PC-9 (cell line): ENCODE measurements at regions not wholly inside any gene's neighbourhood (a gene's known extent, or its start where the extent isn't known, plus 50 kb on each side); places are given as distances from the start of the nearest gene placed in this dataset.
A peak's percentile ranks its signal among the peaks of the same experiment; 100 is the strongest.
"Not testable (repeated sequence)": the region's sequence is repeated elsewhere in the genome, so short reads cannot be mapped to it uniquely, and the experiment has no call there.

ENCODE experiments used
- BruUV-seq: library from RNA; stranded (reverse); fragments of 400-500 nt; replicated peaks from 2 replicates; lab custom pipeline; 2021; lab: Mats Ljungman, UMichigan
- CTCF ChIA-PET: fragments of 300-600 bp; sonication (Branson Sonifier 250); formaldehyde crosslinking; loops from one replicate; lab custom pipeline; 2022; ENCODE audit warnings: antibody characterized with exemption; lab: Charles Lee
- POLR2A ChIA-PET: fragments of 300-600 bp; sonication (Branson Sonifier 250); formaldehyde crosslinking; loops from one replicate; lab custom pipeline; 2022; ENCODE audit warnings: antibody characterized with exemption; ENCODE audit not compliant: unreplicated experiment; lab: Charles Lee
- DNase-seq, 2 experiments: peaks; one replicate each; pipeline versions ENCODE4 v3.0.0 to v3.0.0-alpha.2; 2015 to 2022; ENCODE audit warnings: mixed read lengths in 1 of 2
- H2AFZ ChIP-seq: fragments of 200-600 bp; sonication (generic); 2 replicates; pipeline ENCODE4 v1.8.1; 2017; ENCODE audit warnings: antibody characterized with exemption
- H3F3A ChIP-seq: fragments of 200-600 bp; sonication (generic); 2 replicates; pipeline ENCODE4 v1.8.1; 2017; ENCODE audit warnings: antibody characterized with exemption, mild to moderate bottlenecking, low read depth; ENCODE audit not compliant: insufficient read depth
- H3K27ac ChIP-seq: fragments of 200-600 bp; sonication (generic); 2 replicates; pipeline ENCODE4 v1.6.1; 2016; ENCODE audit warnings: mixed run types
- H3K27me3 ChIP-seq: fragments of 200-600 bp; sonication (generic); 2 replicates; pipeline ENCODE4 v1.6.1; 2016; ENCODE audit warnings: low read depth, mixed run types; ENCODE audit not compliant: insufficient read depth
- H3K36me3 ChIP-seq: fragments of 200-600 bp; sonication (generic); 2 replicates; pipeline ENCODE4 v1.6.1; 2016; ENCODE audit warnings: low read depth, mixed run types
- H3K4me1 ChIP-seq: fragments of 200-600 bp; sonication (generic); replicated peaks from 2 replicates; pipeline ENCODE4 v1.6.1; 2016; ENCODE audit warnings: mixed run types; ENCODE audit not compliant: insufficient read depth
- H3K4me2 ChIP-seq: fragments of 200-600 bp; sonication (generic); 2 replicates; pipeline ENCODE4 v1.6.1; 2017; ENCODE audit warnings: mixed run types
- H3K4me3 ChIP-seq: fragments of 200-600 bp; sonication (generic); 2 replicates; pipeline ENCODE4 v1.6.1; 2016; ENCODE audit warnings: mixed run types
- H3K79me2 ChIP-seq: fragments of 200-600 bp; sonication (generic); 2 replicates; pipeline ENCODE4 v1.6.1; 2017; ENCODE audit warnings: low read depth, mixed run types
- H3K9me2 ChIP-seq: fragments of 200-600 bp; sonication (generic); 2 replicates; pipeline ENCODE4 v1.8.1; 2017; ENCODE audit warnings: mild to moderate bottlenecking; ENCODE audit not compliant: insufficient read depth
- H3K9me3 ChIP-seq: fragments of 200-600 bp; sonication (generic); 2 replicates; pipeline ENCODE4 v1.8.1; 2016; ENCODE audit warnings: low read depth; ENCODE audit not compliant: insufficient read depth
- H4K20me1 ChIP-seq: fragments of 200-600 bp; sonication (generic); 2 replicates; pipeline ENCODE4 v1.8.1; 2017; ENCODE audit not compliant: insufficient read depth
- EZH2 ChIP-seq: fragments of 200-600 bp; sonication (generic); IDR thresholded peaks from 2 replicates; pipeline ENCODE4 v1.8.0; 2017; ENCODE audit warnings: antibody characterized with exemption, low read depth
- intact Hi-C: fragments of 100-400 bp; cut with micrococcal nuclease; formaldehyde crosslinking; loops from one replicate; pipeline ENCODE4 v1.10.0; 2022; ENCODE audit not compliant: unreplicated experiment
- TF ChIP-seq, protein P1 (sequence below): fragments of 200-600 bp; sonication (generic); conservative IDR thresholded peaks from 2 replicates; pipeline ENCODE4 v1.6.1; 2017; ENCODE audit warnings: mixed run types, antibody characterized with exemption, mild to moderate bottlenecking, moderate library complexity

DNA sequence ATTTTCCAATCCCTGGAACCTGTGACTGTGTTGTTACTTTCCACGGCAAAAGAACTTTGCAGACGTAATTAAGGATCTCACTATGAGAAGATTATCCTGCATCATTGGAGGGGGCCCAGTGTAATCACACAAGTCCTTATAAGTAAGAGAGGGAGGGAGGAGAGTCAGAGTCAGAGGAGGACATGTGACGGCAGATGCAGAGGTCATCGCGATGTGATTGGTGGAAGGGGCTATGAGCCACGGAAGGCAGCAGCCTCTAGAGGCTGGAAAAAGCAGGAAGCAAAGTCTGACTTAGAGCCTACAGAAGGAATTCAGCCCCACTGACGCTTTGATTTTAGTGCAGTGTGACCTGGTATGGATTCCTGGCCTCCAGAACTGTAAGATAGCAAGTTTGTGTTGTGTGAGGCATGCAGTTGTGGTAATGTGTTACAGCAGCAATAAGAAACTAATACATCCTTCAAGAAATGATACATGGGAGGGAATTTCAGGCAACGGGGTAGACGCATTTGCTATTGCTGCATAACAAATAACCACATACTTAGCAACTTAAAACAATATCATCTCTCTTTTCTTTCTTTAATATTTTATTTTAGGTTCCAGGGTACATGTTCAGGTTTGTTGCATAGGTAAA is 112.7 kb upstream of the SERPINE2 start:
- Histone ChIP-seq H3F3A (peaks cover 22% of the 10 kb centered on the region), H3K79me2 (no peaks in the 10 kb centered on the region), H3K4me3 (no peak overlapping the region), H4K20me1 (no peaks in the 10 kb centered on the region), H3K9me2 (no peaks in the 10 kb centered on the region), H3K9me3 (no peaks in the 10 kb centered on the region), H3K4me2 (peak overlapping the region; percentile 39), H3K36me3 (no peaks in the 10 kb centered on the region), H3K27me3 (no peaks in the 10 kb centered on the region), H2AFZ (no peak overlapping the region), H3K27ac (no peak overlapping the region), H3K4me1 (peaks cover 38% of the 10 kb centered on the region)
- no peak for DNase-seq
- intact Hi-C loops: no loop called here
- TF ChIP-seq, protein P1, sequence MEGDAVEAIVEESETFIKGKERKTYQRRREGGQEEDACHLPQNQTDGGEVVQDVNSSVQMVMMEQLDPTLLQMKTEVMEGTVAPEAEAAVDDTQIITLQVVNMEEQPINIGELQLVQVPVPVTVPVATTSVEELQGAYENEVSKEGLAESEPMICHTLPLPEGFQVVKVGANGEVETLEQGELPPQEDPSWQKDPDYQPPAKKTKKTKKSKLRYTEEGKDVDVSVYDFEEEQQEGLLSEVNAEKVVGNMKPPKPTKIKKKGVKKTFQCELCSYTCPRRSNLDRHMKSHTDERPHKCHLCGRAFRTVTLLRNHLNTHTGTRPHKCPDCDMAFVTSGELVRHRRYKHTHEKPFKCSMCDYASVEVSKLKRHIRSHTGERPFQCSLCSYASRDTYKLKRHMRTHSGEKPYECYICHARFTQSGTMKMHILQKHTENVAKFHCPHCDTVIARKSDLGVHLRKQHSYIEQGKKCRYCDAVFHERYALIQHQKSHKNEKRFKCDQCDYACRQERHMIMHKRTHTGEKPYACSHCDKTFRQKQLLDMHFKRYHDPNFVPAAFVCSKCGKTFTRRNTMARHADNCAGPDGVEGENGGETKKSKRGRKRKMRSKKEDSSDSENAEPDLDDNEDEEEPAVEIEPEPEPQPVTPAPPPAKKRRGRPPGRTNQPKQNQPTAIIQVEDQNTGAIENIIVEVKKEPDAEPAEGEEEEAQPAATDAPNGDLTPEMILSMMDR: no peak
- no peak for TF ChIP-seq EZH2
- POLR2A ChIA-PET: no interaction called here
- CTCF ChIA-PET: no interaction called here
- BruUV-seq: no TSS peak

DNA sequence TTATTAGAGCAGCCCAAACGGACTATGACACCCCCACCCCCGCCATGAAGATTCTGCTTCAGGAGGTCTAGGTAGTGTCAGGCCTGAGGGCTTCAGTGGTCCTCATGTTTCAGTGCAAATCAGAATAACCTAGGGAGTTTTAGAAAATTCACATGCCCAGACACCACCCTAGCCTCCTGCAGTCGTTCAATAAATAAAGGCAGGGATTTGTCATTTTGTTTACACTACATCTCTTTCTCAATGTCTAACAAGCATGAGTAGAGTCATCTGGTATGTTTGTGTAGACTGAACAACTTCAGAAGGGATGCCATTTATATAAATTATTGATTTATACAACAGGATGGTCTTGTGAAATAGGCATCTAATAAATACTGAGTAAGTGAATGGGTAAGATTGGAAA is 112.1 kb upstream of the SERPINE2 start:
- no peak for TF ChIP-seq EZH2
- TF ChIP-seq, protein P1: no peak
- ChIA-PET POLR2A (no interaction called here), CTCF (no interaction called here)
- peak overlapping the region; percentile 39 for H3K4me2 ChIP-seq
- H3K27me3 ChIP-seq: no peaks in the 10 kb centered on the region
- intact Hi-C loops: no loop called here
- H3K9me3 ChIP-seq: no peaks in the 10 kb centered on the region; the same call in 1 of the 2 replicates
- H2AFZ ChIP-seq: peak overlapping the region; percentile 7; the same call in 1 of the 2 replicates
- H3K4me3 ChIP-seq: no peak overlapping the region
- no peaks in the 10 kb centered on the region for H4K20me1 ChIP-seq
- no peaks in the 10 kb centered on the region for H3K36me3 ChIP-seq
- H3F3A ChIP-seq: peaks cover 24% of the 10 kb centered on the region
- peaks cover 44% of the 10 kb centered on the region for H3K4me1 ChIP-seq
- no peaks in the 10 kb centered on the region for H3K9me2 ChIP-seq
- H3K27ac ChIP-seq: no peak overlapping the region
- no peaks in the 10 kb centered on the region for H3K79me2 ChIP-seq
- peak in 1 of 2 experiments; percentile 95 for DNase-seq
- no TSS peak for BruUV-seq

DNA sequence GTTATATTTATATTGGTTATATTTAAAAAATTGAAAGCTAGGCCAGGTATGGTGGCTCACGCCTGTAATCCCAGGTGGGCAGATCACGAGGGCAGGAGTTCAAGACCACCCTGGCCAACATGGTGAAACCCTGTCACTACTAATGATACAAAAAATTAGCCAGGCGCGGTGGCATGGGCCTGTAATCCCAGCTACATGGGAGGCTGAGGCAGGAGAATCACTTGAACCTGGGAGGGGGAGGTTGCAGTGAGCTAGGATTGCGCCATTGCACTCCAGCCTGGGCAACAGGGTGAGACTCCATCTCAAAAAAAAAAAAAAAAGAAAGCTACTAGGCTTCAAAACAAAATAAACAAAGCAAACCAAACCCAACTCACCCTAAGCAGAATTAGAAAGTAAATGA is 109.0 kb upstream of the SERPINE2 start:
- Histone ChIP-seq H3K4me1 (peaks cover 66% of the 10 kb centered on the region), H3F3A (peaks cover 38% of the 10 kb centered on the region)
- H3K9me2 ChIP-seq, H3K9me3 ChIP-seq, POLR2A ChIA-PET, H3K79me2 ChIP-seq, H4K20me1 ChIP-seq, H3K4me3 ChIP-seq, BruUV-seq, H3K27me3 ChIP-seq, DNase-seq, H2AFZ ChIP-seq, H3K27ac ChIP-seq, H3K36me3 ChIP-seq, H3K4me2 ChIP-seq, intact Hi-C loops: not testable (repeated sequence)
- CTCF ChIA-PET: interaction anchor here (0.6 kb wide), 1 partner anchor 1492 kb away, joined by 10 read pairs; the partner anchor contains the start of gene FARSB
